ENCODE measurements at regions not wholly inside any gene's neighbourhood (a gene's known extent, or its start where the extent isn't known, plus 50 kb on each side); places are given as distances from the start of the nearest gene placed in this dataset.

- no peaks in the 10 kb centered on the region for H3K9me3 ChIP-seq (ENCODE audit: control insufficient read depth in 1 of 2, insufficient read depth in 1 of 2, low read depth in 1 of 2, low read length in 2 of 2)
- H3K9ac ChIP-seq (ENCODE audit: low read length) = no peak overlapping the region
- no peaks in the 10 kb centered on the region for H3K79me2 ChIP-seq (ENCODE audit: insufficient read depth, low read length)
- H3K4me3 ChIP-seq (replicated peaks in 1 of 2; ENCODE audit: low read depth in 1 of 2, low read length in 2 of 2) = no peak overlapping the region
- no peak overlapping the region for H2AFZ ChIP-seq (ENCODE audit: low read depth, low read length, poor library complexity, severe bottlenecking)
- POLR2A ChIA-PET = no interaction called here
- CTCF ChIA-PET = no interaction called here
- no peak for ATAC-seq
- RAD21 ChIA-PET (ENCODE audit: low non-redundant PET in 1 of 2, low total read pairs in 2 of 2, uncharacterized antibody in 2 of 2, unreplicated experiment in 2 of 2) = no interaction called here
- H3K36me3 ChIP-seq (ENCODE audit: control insufficient read depth in 1 of 2, insufficient read depth in 2 of 2, low read length in 2 of 2) = no peaks in the 10 kb centered on the region
- BruUV-seq (replicated peaks) = no TSS peak
- no peaks in the 10 kb centered on the region for H4K20me1 ChIP-seq (ENCODE audit: insufficient read depth)
- DNase-seq (ENCODE audit: low read depth, low spot score) = no peak
- no peak overlapping the region for H3K27ac ChIP-seq (ENCODE audit: low read depth, low read length)
- intact Hi-C loops (cut with micrococcal nuclease) = no loop called here
- no peak for TF ChIP-seq ZFX (IDR thresholded peaks at IDR 0.05)
- no peak for TF ChIP-seq SP1 (IDR thresholded peaks at IDR 0.05; ENCODE audit: low read depth)
- no peak for TF ChIP-seq MAX (IDR thresholded peaks at IDR 0.05)
- TF ChIP-seq SIN3A (IDR thresholded peaks at IDR 0.05; ENCODE audit: low read depth) = no peak
- no peak for TF ChIP-seq ATF3 (IDR thresholded peaks at IDR 0.05)
- no peak for TF ChIP-seq ZNF274 (IDR thresholded peaks at IDR 0.05; ENCODE audit: low read depth, low read length)
- no peak for TF ChIP-seq TCF7L2 (IDR thresholded peaks at IDR 0.05; ENCODE audit: borderline replicate concordance, extremely low read depth, insufficient read depth, insufficient read length)
- no peak for TF ChIP-seq CBX3 (IDR thresholded peaks at IDR 0.05; ENCODE audit: low read depth)
- no peak for TF ChIP-seq POLR2A (IDR thresholded peaks at IDR 0.05; ENCODE audit: borderline replicate concordance, extremely low read depth, insufficient read depth, insufficient read length)
- TF ChIP-seq RAD21 (IDR thresholded peaks at IDR 0.05; ENCODE audit: low read depth) = no peak
- TF ChIP-seq JUND (IDR thresholded peaks at IDR 0.05) = no peak
- no peak for TF ChIP-seq EGR1 (IDR thresholded peaks at IDR 0.05; ENCODE audit: low read depth)
- TF ChIP-seq YY1 (IDR thresholded peaks at IDR 0.05; ENCODE audit: extremely low read depth, insufficient replicate concordance, low read depth, low read length) = no peak
- H3K9me2 ChIP-seq (ENCODE audit: insufficient read depth) = no peaks in the 10 kb centered on the region
- H3K27me3 ChIP-seq (ENCODE audit: insufficient read depth, low read length) = peaks cover 63% of the 10 kb centered on the region
- H3K4me1 ChIP-seq (ENCODE audit: control insufficient read depth in 1 of 2, insufficient read depth in 2 of 2, low read length in 2 of 2) = no peaks in the 10 kb centered on the region
- no peak overlapping the region for H3K4me2 ChIP-seq (ENCODE audit: low read length)
These were observed 118.2 kb upstream of the GRIK3 start for GRCh38 chr1:37152491-37152890.

All from HCT116 (cell line).